ENCODE measurements at regions not wholly inside any gene's neighbourhood (a gene's known extent, or its start where the extent isn't known, plus 50 kb on each side); places are given as distances from the start of the nearest gene placed in this dataset.

DNA sequence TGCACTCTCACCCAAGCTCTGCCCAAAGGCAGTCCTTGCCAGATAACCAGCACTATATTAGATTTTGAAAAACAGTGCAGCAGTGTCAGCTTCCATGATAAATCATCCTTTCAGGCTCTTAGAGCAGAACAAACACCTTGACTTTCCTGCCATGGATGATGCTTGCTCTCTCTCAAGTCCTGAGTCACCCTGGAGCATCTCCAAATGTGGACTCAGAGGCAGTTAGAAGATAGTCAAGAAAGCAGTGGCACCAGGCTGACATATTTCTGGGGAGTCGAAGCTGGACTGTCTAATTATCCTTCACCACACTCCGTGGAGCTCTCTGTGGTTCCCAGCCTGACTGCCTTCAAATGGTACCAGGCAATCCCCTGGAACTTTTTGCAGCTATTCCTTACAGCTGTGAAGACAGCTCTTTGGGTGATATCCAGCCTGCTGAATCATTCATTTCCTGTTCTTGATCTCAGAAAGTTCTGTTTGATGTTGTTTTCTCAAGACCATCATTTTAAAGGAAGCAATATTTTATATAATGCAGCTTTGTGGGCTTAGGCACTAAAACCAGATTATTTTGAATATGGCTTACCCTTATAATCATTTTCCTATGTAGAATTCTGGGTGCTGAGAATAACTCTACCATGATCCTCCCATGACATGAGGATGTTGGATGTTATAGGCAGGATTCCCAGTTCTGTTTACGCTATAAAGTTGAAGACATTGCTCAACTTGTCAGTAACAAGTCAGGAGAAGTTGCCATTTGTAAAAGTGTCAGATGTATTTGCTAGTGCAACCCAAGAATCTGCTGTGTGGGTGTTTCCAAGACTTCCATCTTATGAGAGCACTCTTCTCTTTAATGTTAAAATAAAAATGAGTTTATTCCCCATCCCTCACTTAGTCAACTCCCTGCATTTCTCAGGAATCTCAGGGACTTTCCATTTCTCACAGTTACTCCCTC is 233.8 kb downstream of the C7orf25 start:
- TF ChIP-seq, protein P1, sequence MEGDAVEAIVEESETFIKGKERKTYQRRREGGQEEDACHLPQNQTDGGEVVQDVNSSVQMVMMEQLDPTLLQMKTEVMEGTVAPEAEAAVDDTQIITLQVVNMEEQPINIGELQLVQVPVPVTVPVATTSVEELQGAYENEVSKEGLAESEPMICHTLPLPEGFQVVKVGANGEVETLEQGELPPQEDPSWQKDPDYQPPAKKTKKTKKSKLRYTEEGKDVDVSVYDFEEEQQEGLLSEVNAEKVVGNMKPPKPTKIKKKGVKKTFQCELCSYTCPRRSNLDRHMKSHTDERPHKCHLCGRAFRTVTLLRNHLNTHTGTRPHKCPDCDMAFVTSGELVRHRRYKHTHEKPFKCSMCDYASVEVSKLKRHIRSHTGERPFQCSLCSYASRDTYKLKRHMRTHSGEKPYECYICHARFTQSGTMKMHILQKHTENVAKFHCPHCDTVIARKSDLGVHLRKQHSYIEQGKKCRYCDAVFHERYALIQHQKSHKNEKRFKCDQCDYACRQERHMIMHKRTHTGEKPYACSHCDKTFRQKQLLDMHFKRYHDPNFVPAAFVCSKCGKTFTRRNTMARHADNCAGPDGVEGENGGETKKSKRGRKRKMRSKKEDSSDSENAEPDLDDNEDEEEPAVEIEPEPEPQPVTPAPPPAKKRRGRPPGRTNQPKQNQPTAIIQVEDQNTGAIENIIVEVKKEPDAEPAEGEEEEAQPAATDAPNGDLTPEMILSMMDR (IDR thresholded peaks at IDR 0.05), result no peak
- TF ChIP-seq POLR2AphosphoS5 (IDR thresholded peaks at IDR 0.05), result peak in 1 of 3 donors; percentile 31

Measured in transverse colon (tissue), 4 donors.